ENCODE measurements at regions not wholly inside any gene's neighbourhood (a gene's known extent, or its start where the extent isn't known, plus 50 kb on each side); places are given as distances from the start of the nearest gene placed in this dataset.
A peak's percentile ranks its signal among the peaks of the same experiment; 100 is the strongest.

- no peak for DNase-seq (ENCODE audit: low read depth in 4 of 4, low spot score in 3 of 4)
These were observed 335.0 kb upstream of the TUSC1 start for GRCh38 chr9:26013199-26013598.

GRCh38 chr9:26012797-26013196 is 334.6 kb upstream of the TUSC1 start:
- no peak for DNase-seq (ENCODE audit: low read depth in 4 of 4, low spot score in 3 of 4)

GRCh38 chr9:25994605-25995004 is 316.4 kb upstream of the TUSC1 start:
- no peak for DNase-seq (ENCODE audit: low read depth in 4 of 4, low spot score in 3 of 4)

GRCh38 chr9:25990376-25990775 is 312.1 kb upstream of the TUSC1 start:
- DNase-seq (ENCODE audit: low read depth in 4 of 4, low spot score in 3 of 4), result no peak

- DNase-seq (ENCODE audit: low read depth in 4 of 4, low spot score in 3 of 4), result no peak
These were observed 297.4 kb upstream of the TUSC1 start for GRCh38 chr9:25975667-25976066.

- peak in 3 of 4 donors; percentile 2 to 7 (median 2) for DNase-seq (ENCODE audit: low read depth in 4 of 4, low spot score in 3 of 4)
These were observed 286.0 kb upstream of the TUSC1 start for GRCh38 chr9:25964239-25964638.

GRCh38 chr9:25960178-25960577 is 281.9 kb upstream of the TUSC1 start:
- no peak for DNase-seq (ENCODE audit: low read depth in 4 of 4, low spot score in 3 of 4)

- no peak for DNase-seq (ENCODE audit: low read depth in 4 of 4, low spot score in 3 of 4)
These were observed 276.0 kb upstream of the TUSC1 start for GRCh38 chr9:25954209-25954608.

GRCh38 chr9:25948182-25948581 is 269.9 kb upstream of the TUSC1 start:
- DNase-seq (ENCODE audit: low read depth in 4 of 4, low spot score in 3 of 4), result no peak

GRCh38 chr9:25939126-25939525 is 260.9 kb upstream of the TUSC1 start:
- no peak for DNase-seq (ENCODE audit: low read depth in 4 of 4, low spot score in 3 of 4)

GRCh38 chr9:25936031-25936430 is 257.8 kb upstream of the TUSC1 start:
- DNase-seq (ENCODE audit: low read depth in 4 of 4, low spot score in 3 of 4), result no peak

GRCh38 chr9:25935188-25935587 is 256.9 kb upstream of the TUSC1 start:
- no peak for DNase-seq (ENCODE audit: low read depth in 4 of 4, low spot score in 3 of 4)

- DNase-seq (ENCODE audit: low read depth in 4 of 4, low spot score in 3 of 4), result no peak
These were observed 240.5 kb upstream of the TUSC1 start for GRCh38 chr9:25918761-25919160.

- DNase-seq (ENCODE audit: low read depth in 4 of 4, low spot score in 3 of 4), result no peak
These were observed 239.6 kb upstream of the TUSC1 start for GRCh38 chr9:25917731-25918362.

- DNase-seq (ENCODE audit: low read depth in 4 of 4, low spot score in 3 of 4), result no peak
These were observed 235.6 kb upstream of the TUSC1 start for GRCh38 chr9:25913806-25914205.

GRCh38 chr9:25904701-25905100 is 226.5 kb upstream of the TUSC1 start:
- no peak for DNase-seq (ENCODE audit: low read depth in 4 of 4, low spot score in 3 of 4)

- DNase-seq (ENCODE audit: low read depth in 4 of 4, low spot score in 3 of 4), result no peak
These were observed 213.3 kb upstream of the TUSC1 start for GRCh38 chr9:25891527-25891926.

GRCh38 chr9:25889661-25890060 is 211.4 kb upstream of the TUSC1 start:
- peak in 1 of 4 donors; percentile 0 for DNase-seq (ENCODE audit: low read depth in 4 of 4, low spot score in 3 of 4)

GRCh38 chr9:25876248-25876647 is 198.0 kb upstream of the TUSC1 start:
- no peak for DNase-seq (ENCODE audit: low read depth in 4 of 4, low spot score in 3 of 4)

GRCh38 chr9:25864509-25864908 is 186.3 kb upstream of the TUSC1 start:
- DNase-seq (ENCODE audit: low read depth in 4 of 4, low spot score in 3 of 4), result no peak

GRCh38 chr9:25861421-25861820 is 183.2 kb upstream of the TUSC1 start:
- DNase-seq (ENCODE audit: low read depth in 4 of 4, low spot score in 3 of 4), result no peak

- DNase-seq (ENCODE audit: low read depth in 4 of 4, low spot score in 3 of 4), result no peak
These were observed 178.9 kb upstream of the TUSC1 start for GRCh38 chr9:25857147-25857546.

- no peak for DNase-seq (ENCODE audit: low read depth in 4 of 4, low spot score in 3 of 4)
These were observed 172.6 kb upstream of the TUSC1 start for GRCh38 chr9:25850803-25851202.
